ENCODE measurements at regions not wholly inside any gene's neighbourhood (a gene's known extent, or its start where the extent isn't known, plus 50 kb on each side); places are given as distances from the start of the nearest gene placed in this dataset.

GRCh38 chr17:79220713-79221291, 146.2 kb downstream of the ENGASE start:
- intact Hi-C loops (cut with DNase I) = no loop called here
- no peaks in the 10 kb centered on the region for H3K9me3 ChIP-seq
- TF ChIP-seq POLR2A (IDR thresholded peaks at IDR 0.05) = no peak
- no peak for TF ChIP-seq CTCF (IDR thresholded peaks at IDR 0.05)
- ATAC-seq = no peak
- 28% methylated on average over 14 of the region's 21 CpGs for WGBS (ENCODE audit: insufficient coverage, low coverage, low lambda C conversion rate, missing lambda C conversion rate)
- no peaks in the 10 kb centered on the region for H3K36me3 ChIP-seq
- peaks cover 0 to 10% (median 0%) of the 10 kb centered on the region in 4 donors for H3K4me1 ChIP-seq
- H3K4me3 ChIP-seq = no peak overlapping the region
- DNase-seq = no peak
- no peaks in the 10 kb centered on the region for H3K27me3 ChIP-seq
- no peak overlapping the region for H3K27ac ChIP-seq

DNA sequence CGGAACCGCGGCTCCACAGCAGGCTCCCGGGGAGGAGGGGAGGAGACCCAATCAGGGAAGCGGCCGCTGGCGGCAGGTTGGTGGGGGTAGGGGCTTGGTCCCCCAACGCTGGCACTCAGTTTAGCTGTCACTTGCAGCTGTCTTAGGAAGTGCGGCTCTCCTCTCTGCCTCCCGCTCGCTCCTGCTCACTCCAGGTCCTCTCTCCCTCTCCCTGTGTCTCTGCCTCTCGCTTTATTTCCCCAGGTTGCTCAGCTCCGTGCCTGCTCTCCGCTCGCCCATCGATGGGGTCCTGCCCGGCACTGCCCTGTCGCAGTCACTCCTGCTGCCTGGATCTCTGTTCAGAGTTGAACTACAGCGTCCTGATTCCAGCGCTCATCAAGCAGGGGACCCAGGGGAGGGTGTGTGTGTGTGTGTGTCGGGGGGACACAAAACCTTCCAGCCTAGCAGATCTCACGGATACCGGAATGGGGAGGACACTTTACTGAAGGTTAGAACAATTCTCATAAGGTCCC, 145.6 kb downstream of the ENGASE start:
- H3K4me3 ChIP-seq = no peak overlapping the region
- WGBS (ENCODE audit: insufficient coverage, low coverage, low lambda C conversion rate, missing lambda C conversion rate) = 8% methylated on average over 11 of the region's 23 CpGs
- no peak for ATAC-seq
- no peak for DNase-seq
- intact Hi-C loops (cut with DNase I) = no loop called here
- H3K27me3 ChIP-seq = no peaks in the 10 kb centered on the region
- no peak overlapping the region for H3K27ac ChIP-seq
- no peaks in the 10 kb centered on the region for H3K36me3 ChIP-seq
- no peak for TF ChIP-seq POLR2A (IDR thresholded peaks at IDR 0.05)
- no peak for TF ChIP-seq CTCF (IDR thresholded peaks at IDR 0.05)
- no peaks in the 10 kb centered on the region for H3K9me3 ChIP-seq
- H3K4me1 ChIP-seq = peaks cover 0 to 6% (median 0%) of the 10 kb centered on the region in 4 donors

GRCh38 chr17:79219208-79219935, 144.7 kb downstream of the ENGASE start:
- no peak for TF ChIP-seq POLR2A (IDR thresholded peaks at IDR 0.05)
- TF ChIP-seq CTCF (IDR thresholded peaks at IDR 0.05) = no peak

DNA sequence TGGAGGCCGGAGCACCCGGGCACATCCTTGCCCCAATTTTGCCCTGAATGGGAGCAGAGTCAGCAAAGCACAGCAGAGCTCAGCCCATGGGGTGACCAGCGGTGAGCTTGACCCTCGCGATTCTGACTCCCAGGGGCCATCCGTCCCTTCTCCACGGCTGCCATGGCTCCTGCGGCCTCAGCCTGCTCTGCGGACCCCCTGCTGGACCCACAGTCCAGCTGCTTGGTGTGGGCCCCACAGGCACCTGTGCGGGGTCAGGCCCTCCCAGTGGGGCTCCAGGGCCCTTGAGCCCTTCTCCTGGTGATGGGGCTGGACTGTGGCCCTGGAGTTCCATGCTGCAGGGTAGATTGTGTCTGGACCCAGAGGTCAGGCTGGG, 144.2 kb downstream of the ENGASE start:
- H3K27ac ChIP-seq = no peak overlapping the region
- DNase-seq = peak in 1 of 3 donors; percentile 37
- no CpG with 5 or more reads among the region's 10 CpGs for WGBS (ENCODE audit: insufficient coverage, low coverage, low lambda C conversion rate, missing lambda C conversion rate)

More at GRCh38 chr17:79219208-79219935, 144.7 kb downstream of the ENGASE start:
- DNase-seq (no peak), ATAC-seq (no peak)
- intact Hi-C loops (cut with DNase I) = loop anchor here in 1 of 2 donors (10.0 kb wide), 1 partner anchor 65 kb away; no protein-coding TSS in a partner anchor
- Histone ChIP-seq H3K27ac (no peak overlapping the region), H3K27me3 (no peaks in the 10 kb centered on the region), H3K36me3 (no peaks in the 10 kb centered on the region), H3K9me3 (no peaks in the 10 kb centered on the region), H3K4me1 (no peaks in the 10 kb centered on the region), H3K4me3 (no peak overlapping the region)
- 41% methylated on average over 5 of the region's 18 CpGs for WGBS (ENCODE audit: insufficient coverage, low coverage, low lambda C conversion rate, missing lambda C conversion rate)

More for the DNA sequence above, 144.2 kb downstream of the ENGASE start:
- H3K4me1 ChIP-seq = no peaks in the 10 kb centered on the region
- no peaks in the 10 kb centered on the region for H3K36me3 ChIP-seq
- no peak for ATAC-seq
- no peak overlapping the region for H3K4me3 ChIP-seq
- TF ChIP-seq CTCF (IDR thresholded peaks at IDR 0.05) = no peak
- TF ChIP-seq POLR2A (IDR thresholded peaks at IDR 0.05) = no peak
- H3K27me3 ChIP-seq = no peaks in the 10 kb centered on the region
- intact Hi-C loops (cut with DNase I) = loop anchor here in 1 of 2 donors (10.0 kb wide), 1 partner anchor 64 kb away; no protein-coding TSS in a partner anchor
- H3K9me3 ChIP-seq = no peaks in the 10 kb centered on the region
